ENCODE measurements at regions not wholly inside any gene's neighbourhood (a gene's known extent, or its start where the extent isn't known, plus 50 kb on each side); places are given as distances from the start of the nearest gene placed in this dataset.

- no peak for TF ChIP-seq CTCF (IDR thresholded peaks at IDR 0.05; ENCODE audit: partially characterized antibody, unreplicated experiment)
- H3K4me3 Mint-ChIP-seq (ENCODE audit: unreplicated experiment): no peak overlapping the region
- no peak overlapping the region for H3K27ac Mint-ChIP-seq (ENCODE audit: unreplicated experiment)
- no peak for DNase-seq
- no peaks in the 10 kb centered on the region for H3K36me3 Mint-ChIP-seq (ENCODE audit: unreplicated experiment)
- peaks cover 5% of the 10 kb centered on the region for H3K27me3 Mint-ChIP-seq (ENCODE audit: unreplicated experiment)
- no peaks in the 10 kb centered on the region for H3K4me1 Mint-ChIP-seq (ENCODE audit: low read depth, unreplicated experiment)
- H3K9me3 Mint-ChIP-seq (ENCODE audit: unreplicated experiment): peaks cover 1% of the 10 kb centered on the region
Measured at GRCh38 chr5:141800617-141801016, 77.6 kb downstream of the PCDH1 start.

- H3K4me1 Mint-ChIP-seq (ENCODE audit: low read depth, unreplicated experiment): no peaks in the 10 kb centered on the region
- H3K4me3 Mint-ChIP-seq (ENCODE audit: unreplicated experiment): no peak overlapping the region
- peaks cover 5% of the 10 kb centered on the region for H3K27me3 Mint-ChIP-seq (ENCODE audit: unreplicated experiment)
- no peak for TF ChIP-seq CTCF (IDR thresholded peaks at IDR 0.05; ENCODE audit: partially characterized antibody, unreplicated experiment)
- no peak overlapping the region for H3K27ac Mint-ChIP-seq (ENCODE audit: unreplicated experiment)
- DNase-seq: no peak
- H3K9me3 Mint-ChIP-seq (ENCODE audit: unreplicated experiment): peaks cover 1% of the 10 kb centered on the region
- no peaks in the 10 kb centered on the region for H3K36me3 Mint-ChIP-seq (ENCODE audit: unreplicated experiment)
Measured at GRCh38 chr5:141799507-141800167, 78.6 kb downstream of the PCDH1 start.

- H3K4me3 Mint-ChIP-seq (ENCODE audit: unreplicated experiment): no peak overlapping the region
- peaks cover 5% of the 10 kb centered on the region for H3K27me3 Mint-ChIP-seq (ENCODE audit: unreplicated experiment)
- H3K36me3 Mint-ChIP-seq (ENCODE audit: unreplicated experiment): peaks cover 4% of the 10 kb centered on the region
- peaks cover under 1% of the 10 kb centered on the region for H3K9me3 Mint-ChIP-seq (ENCODE audit: unreplicated experiment)
- no peak for DNase-seq
- TF ChIP-seq CTCF (IDR thresholded peaks at IDR 0.05; ENCODE audit: partially characterized antibody, unreplicated experiment): no peak
- H3K4me1 Mint-ChIP-seq (ENCODE audit: low read depth, unreplicated experiment): no peaks in the 10 kb centered on the region
- H3K27ac Mint-ChIP-seq (ENCODE audit: unreplicated experiment): no peak overlapping the region
Measured at GRCh38 chr5:141797425-141797824, 80.8 kb downstream of the PCDH1 start.

GRCh38 chr5:141795421-141795820 lies 82.8 kb downstream of the PCDH1 start:
- no peaks in the 10 kb centered on the region for H3K4me1 Mint-ChIP-seq (ENCODE audit: low read depth, unreplicated experiment)
- H3K36me3 Mint-ChIP-seq (ENCODE audit: unreplicated experiment): peaks cover 4% of the 10 kb centered on the region
- no peak for TF ChIP-seq CTCF (IDR thresholded peaks at IDR 0.05; ENCODE audit: partially characterized antibody, unreplicated experiment)
- H3K4me3 Mint-ChIP-seq (ENCODE audit: unreplicated experiment): no peak overlapping the region
- H3K9me3 Mint-ChIP-seq (ENCODE audit: unreplicated experiment): peaks cover 2% of the 10 kb centered on the region
- H3K27ac Mint-ChIP-seq (ENCODE audit: unreplicated experiment): no peak overlapping the region
- no peak for DNase-seq
- peaks cover 5% of the 10 kb centered on the region for H3K27me3 Mint-ChIP-seq (ENCODE audit: unreplicated experiment)

GRCh38 chr5:141793881-141794280 lies 84.3 kb downstream of the PCDH1 start:
- no peak for DNase-seq
- peaks cover 4% of the 10 kb centered on the region for H3K36me3 Mint-ChIP-seq (ENCODE audit: unreplicated experiment)
- H3K27ac Mint-ChIP-seq (ENCODE audit: unreplicated experiment): no peak overlapping the region
- TF ChIP-seq CTCF (IDR thresholded peaks at IDR 0.05; ENCODE audit: partially characterized antibody, unreplicated experiment): no peak
- peaks cover 2% of the 10 kb centered on the region for H3K9me3 Mint-ChIP-seq (ENCODE audit: unreplicated experiment)
- H3K4me1 Mint-ChIP-seq (ENCODE audit: low read depth, unreplicated experiment): no peaks in the 10 kb centered on the region
- H3K27me3 Mint-ChIP-seq (ENCODE audit: unreplicated experiment): peaks cover 5% of the 10 kb centered on the region
- no peak overlapping the region for H3K4me3 Mint-ChIP-seq (ENCODE audit: unreplicated experiment)

Data from glutamatergic neuron (in vitro differentiated cells).